ENCODE measurements at regions not wholly inside any gene's neighbourhood (a gene's known extent, or its start where the extent isn't known, plus 50 kb on each side); places are given as distances from the start of the nearest gene placed in this dataset.

DNA sequence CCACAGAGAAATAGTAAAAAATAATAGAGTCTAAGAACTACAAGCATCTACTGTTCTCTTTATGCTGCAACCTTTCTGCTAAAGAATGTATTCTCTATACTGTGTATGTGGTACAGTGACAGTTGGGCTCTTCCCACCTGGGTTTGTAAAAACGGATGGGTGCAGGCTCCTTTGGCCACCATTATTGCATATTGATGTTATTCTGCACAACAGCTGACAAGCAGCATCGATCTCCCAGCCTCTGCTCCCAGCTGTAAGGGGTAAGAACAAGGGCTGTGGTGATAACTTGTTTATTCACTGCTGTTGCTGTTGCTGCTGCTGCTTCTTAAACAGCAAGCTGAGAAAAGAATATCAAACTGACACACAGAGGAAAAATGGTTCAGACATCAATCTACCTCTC lies 56.1 kb downstream of the KCNRG start:
- TF ChIP-seq, protein P1, sequence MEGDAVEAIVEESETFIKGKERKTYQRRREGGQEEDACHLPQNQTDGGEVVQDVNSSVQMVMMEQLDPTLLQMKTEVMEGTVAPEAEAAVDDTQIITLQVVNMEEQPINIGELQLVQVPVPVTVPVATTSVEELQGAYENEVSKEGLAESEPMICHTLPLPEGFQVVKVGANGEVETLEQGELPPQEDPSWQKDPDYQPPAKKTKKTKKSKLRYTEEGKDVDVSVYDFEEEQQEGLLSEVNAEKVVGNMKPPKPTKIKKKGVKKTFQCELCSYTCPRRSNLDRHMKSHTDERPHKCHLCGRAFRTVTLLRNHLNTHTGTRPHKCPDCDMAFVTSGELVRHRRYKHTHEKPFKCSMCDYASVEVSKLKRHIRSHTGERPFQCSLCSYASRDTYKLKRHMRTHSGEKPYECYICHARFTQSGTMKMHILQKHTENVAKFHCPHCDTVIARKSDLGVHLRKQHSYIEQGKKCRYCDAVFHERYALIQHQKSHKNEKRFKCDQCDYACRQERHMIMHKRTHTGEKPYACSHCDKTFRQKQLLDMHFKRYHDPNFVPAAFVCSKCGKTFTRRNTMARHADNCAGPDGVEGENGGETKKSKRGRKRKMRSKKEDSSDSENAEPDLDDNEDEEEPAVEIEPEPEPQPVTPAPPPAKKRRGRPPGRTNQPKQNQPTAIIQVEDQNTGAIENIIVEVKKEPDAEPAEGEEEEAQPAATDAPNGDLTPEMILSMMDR (IDR thresholded peaks at IDR 0.05) = no peak
- Histone ChIP-seq H3K4me1 (peaks cover 0 to 70% (median 15%) of the 10 kb centered on the region in 9 donors), H3K27me3 (no peaks in the 10 kb centered on the region), H3K9me3 (no peaks in the 10 kb centered on the region), H3K4me3 (no peak overlapping the region), H3K27ac (peak overlapping the region in 1 of 10 donors; percentile 31), H3K36me3 (peaks cover 0 to 38% (median 0%) of the 10 kb centered on the region in 9 donors)
- no peak for DNase-seq
- intact Hi-C loops (cut with DNase I) = loop anchor here in 1 of 10 donors (2.0 kb wide), 1 partner anchor 65 kb away; no protein-coding TSS in a partner anchor
- 27 to 35% methylated on average over 2 of the region's 2 CpGs for WGBS, 2 donors
- ATAC-seq = no peak

DNA sequence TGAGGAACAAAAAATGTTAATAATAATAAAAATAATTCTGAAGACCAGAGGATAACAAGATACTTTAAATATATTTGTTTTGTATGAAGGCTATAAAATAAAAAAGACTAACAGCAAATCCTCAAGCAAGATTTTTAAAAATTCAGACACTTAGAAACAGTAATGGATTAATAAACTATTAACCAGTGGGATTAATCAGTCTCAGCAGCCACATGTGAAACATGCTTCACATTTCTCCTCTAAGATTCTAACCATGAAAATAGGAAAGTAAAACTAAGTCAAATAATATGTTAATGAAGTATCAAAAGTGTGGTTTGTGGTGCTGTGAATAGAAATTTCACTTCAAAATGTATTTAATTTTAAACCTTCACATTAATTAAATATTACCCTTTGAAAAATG lies 57.4 kb downstream of the KCNRG start:
- H3K4me3 ChIP-seq = no peak overlapping the region
- H3K4me1 ChIP-seq = peaks cover 0 to 83% (median 15%) of the 10 kb centered on the region in 9 donors
- TF ChIP-seq, protein P1 (IDR thresholded peaks at IDR 0.05) = no peak
- H3K27ac ChIP-seq = no peak overlapping the region
- no peaks in the 10 kb centered on the region for H3K27me3 ChIP-seq
- no peak for DNase-seq
- peaks cover 0 to 25% (median 0%) of the 10 kb centered on the region in 9 donors for H3K36me3 ChIP-seq
- ATAC-seq = no peak
- no peaks in the 10 kb centered on the region for H3K9me3 ChIP-seq
- intact Hi-C loops (cut with DNase I) = no loop called here

GRCh38 chr13:50073340-50073739 lies 58.1 kb downstream of the KCNRG start:
- H3K36me3 ChIP-seq = peaks cover 0 to 19% (median 0%) of the 10 kb centered on the region in 9 donors
- H3K27ac ChIP-seq = no peak overlapping the region
- WGBS, 2 donors = 63 to 74% methylated on average over 1 of the region's 1 CpG
- no peaks in the 10 kb centered on the region for H3K9me3 ChIP-seq
- TF ChIP-seq, protein P1 (IDR thresholded peaks at IDR 0.05) = no peak
- no peak overlapping the region for H3K4me3 ChIP-seq
- no peaks in the 10 kb centered on the region for H3K27me3 ChIP-seq
- H3K4me1 ChIP-seq = peaks cover 0 to 90% (median 15%) of the 10 kb centered on the region in 9 donors
- DNase-seq = no peak
- intact Hi-C loops (cut with DNase I) = no loop called here
- no peak for ATAC-seq

GRCh38 chr13:50074843-50075242 lies 59.6 kb downstream of the KCNRG start:
- Histone ChIP-seq H3K27me3 (peaks cover 0 to 5% (median 0%) of the 10 kb centered on the region in 7 donors), H3K4me1 (peaks cover 0 to 94% (median 20%) of the 10 kb centered on the region in 9 donors), H3K9me3 (no peaks in the 10 kb centered on the region), H3K27ac (peak overlapping the region in 1 of 10 donors; percentile 2), H3K36me3 (peaks cover 0 to 12% (median 0%) of the 10 kb centered on the region in 9 donors), H3K4me3 (no peak overlapping the region)
- no peak for DNase-seq
- TF ChIP-seq, protein P1 (IDR thresholded peaks at IDR 0.05) = no peak
- intact Hi-C loops (cut with DNase I) = no loop called here
- ATAC-seq = no peak
- WGBS, 2 donors = 80 to 89% methylated on average over 1 of the region's 1 CpG
